HG03457 (cell line): ENCODE measurements at regions not wholly inside any gene's neighbourhood (a gene's known extent, or its start where the extent isn't known, plus 50 kb on each side); places are given as distances from the start of the nearest gene placed in this dataset.

Source experiments
- ATAC-seq: cut with Tn5 transposase; IDR thresholded peaks from one replicate; pipeline ENCODE4 v1.9.1; 2021; ENCODE audit warnings: moderate number of reproducible peaks; ENCODE audit not compliant: unreplicated experiment

DNA sequence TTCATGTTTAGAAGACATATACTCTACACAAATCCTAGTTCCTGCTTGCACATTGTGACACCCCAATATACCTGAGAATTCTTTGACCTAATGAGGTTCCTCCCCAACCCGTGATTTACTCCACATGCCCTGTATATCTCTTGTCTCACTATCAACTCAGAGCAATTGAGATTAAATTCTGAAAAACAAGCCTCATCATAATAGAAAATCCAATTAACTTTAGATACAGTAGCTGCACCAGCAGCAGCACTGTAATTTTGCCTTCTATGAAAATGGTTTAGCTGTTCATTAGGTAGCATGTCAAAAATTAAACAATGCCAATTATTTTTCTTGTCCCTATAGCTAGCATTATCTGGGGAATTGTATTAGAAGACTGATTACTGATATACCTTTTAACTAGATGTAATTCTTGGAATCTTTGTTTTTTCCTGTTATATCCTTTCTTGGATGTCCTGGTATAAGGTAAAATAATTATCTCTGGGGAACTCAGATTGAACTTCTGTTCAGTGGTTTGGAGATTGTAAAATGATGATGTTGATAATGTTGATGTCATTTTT, 218.9 kb upstream of the TANK start:
- no peak for ATAC-seq

DNA sequence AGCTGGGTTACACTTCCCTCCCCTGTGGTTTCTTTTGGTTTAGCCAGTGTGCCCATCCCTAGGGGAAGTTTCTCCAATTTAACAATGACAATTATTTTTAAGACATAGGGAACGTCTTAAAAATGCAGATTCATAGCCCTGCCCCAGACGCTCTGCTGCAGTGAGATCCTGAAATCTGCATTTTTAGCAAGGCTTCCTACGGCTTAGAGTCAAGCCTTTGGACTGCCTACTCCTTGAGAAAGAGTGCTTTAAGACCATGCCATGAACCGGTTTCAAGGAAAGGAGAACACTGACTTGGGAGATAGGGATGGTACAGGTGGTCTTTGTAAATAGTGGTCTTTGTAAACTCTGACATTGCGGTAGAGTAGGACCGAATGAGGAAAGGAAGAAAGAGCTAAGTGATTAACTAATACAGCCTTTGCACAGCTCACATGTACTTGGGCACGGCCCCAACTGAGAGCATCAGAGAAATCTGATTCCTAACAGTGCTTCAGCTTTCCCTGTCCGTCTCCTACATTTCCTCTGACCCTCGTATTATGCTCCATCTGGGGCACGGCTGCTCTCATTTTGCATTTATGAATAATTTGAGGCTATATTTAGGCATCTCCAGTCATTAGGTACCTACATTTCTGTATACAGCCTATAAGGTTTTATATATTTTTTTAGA, 217.6 kb upstream of the TANK start:
- ATAC-seq, result no peak

- no peak for ATAC-seq
These were observed 216.8 kb upstream of the TANK start for GRCh38 chr2:160943414-160943813.

DNA sequence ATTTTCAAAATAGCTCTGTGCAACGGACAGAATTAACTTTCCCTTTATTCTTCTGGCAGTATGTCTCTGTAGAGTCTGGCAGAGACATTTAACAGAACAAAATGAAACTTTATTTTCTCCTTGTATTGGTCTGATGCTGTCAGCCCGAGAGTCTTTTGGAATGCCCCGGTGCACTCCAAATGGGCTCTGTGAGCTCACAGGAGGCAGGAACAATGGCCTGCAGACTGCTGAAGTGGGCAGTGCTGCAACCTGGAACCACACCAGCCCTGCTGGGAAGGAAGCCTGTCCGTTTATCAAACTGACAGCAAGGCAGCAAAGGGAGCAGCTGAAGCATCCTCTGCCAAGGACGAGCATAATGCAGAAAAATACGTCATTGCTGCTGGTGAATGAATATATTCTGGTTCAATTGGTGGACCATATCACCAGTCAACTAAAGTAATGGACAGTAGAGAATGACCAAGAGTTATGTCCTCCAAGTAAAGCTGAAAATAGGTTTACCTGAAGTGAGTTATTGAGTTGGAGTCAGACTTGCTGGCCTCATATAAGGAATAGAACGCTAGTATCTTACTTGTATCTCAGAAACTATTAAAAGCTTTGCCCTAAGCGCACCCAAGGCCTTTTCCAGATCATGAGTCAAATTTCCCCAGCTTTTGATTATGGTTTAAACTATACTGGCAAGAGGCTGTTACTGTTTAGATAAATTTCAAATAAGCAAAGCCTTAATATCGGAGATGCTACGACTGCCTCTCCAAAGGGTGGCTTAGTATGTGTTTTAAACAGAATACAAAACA, 207.6 kb upstream of the TANK start:
- ATAC-seq, result no peak

GRCh38 chr2:160955578-160955977, 204.7 kb upstream of the TANK start:
- no peak for ATAC-seq

DNA sequence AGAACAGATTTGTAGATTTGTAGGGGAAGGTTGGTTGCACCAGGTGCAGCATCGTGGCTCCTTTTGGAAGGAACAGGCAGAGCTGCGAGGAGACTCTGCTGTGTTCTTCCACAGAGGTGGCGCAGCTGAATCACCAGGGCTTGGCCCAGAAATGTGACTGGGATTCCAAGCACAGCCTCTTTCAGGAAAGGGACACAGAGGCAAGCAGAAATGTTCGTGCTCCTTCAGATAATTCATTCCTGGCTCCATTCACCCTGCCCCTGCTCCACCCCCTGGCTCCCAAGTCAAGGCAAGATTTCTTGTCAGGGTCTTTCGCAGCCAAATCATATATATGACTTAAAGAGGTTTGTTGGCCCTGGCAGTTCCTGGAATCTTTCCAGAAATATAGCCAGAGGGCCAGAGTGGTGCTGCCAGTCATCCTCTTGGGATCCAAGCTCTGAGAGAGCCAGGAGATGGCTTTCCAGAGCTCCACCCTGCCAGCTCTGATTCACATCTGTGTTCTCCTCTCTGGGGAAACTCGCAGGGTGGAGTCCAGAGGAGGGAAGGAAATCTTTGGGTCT, 203.9 kb upstream of the TANK start:
- ATAC-seq, result no peak

GRCh38 chr2:160963957-160964356, 196.3 kb upstream of the TANK start:
- ATAC-seq, result no peak

DNA sequence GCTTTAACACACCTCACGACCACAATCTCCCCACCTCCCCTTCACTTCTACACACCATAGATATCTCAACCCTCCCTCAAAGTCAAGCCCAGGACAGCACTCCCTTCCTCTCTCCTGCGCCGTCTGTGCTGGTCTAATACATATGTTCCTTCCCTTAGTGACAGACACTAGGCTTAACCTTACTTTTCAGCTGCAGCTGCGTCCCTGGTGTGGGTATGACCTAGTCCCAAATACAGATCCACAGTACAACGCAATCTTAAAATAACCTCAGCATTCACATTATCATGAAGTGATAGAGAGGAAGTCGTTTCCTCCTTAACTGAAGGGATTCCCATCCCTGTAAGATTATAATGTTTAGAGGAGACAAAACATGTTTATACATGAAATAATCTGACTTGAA, 192.7 kb upstream of the TANK start:
- no peak for ATAC-seq

DNA sequence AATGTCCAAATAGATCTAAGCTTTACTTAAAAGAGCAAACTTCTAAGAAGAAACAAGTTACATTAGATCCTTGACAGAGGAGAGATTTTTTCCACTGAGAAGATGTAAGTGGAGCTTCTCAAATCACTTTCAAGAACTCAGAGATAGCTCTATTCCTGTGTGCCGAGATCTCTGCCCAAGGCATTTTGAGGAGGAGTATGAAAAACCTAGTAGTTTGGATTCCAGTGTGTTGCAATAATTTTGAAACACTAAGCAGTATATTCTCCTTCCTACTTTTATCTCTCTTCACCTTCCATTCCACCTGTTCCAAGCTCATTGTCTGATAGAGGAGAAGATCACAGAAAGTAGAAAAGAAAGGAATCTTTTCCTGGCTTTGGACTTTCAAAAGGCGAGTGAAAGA, 192.0 kb upstream of the TANK start:
- no peak for ATAC-seq

GRCh38 chr2:160970052-160970965, 189.9 kb upstream of the TANK start:
- ATAC-seq, result no peak

- ATAC-seq, result no peak
These were observed 186.2 kb upstream of the TANK start for GRCh38 chr2:160973991-160974390.

DNA sequence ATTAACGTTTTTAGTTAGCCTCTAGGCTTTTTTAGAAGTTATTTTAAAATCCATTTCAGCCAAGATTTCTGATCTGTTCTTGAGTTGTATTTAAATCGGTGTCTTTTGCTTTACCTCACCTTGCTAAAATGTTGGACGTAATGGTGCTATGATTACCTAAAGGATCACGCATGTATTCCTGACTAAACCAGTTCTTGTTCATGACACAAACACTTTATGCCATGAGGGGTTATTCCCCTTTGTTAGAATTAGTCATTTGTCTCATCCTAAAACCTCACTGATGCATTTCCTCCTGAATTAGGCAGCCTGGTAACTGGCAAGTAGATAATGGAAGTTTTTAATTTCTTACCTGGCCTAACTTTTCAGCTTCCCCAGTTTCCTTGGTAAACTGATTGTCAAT, 185.4 kb upstream of the TANK start:
- ATAC-seq, result no peak

GRCh38 chr2:160976797-160977196, 183.4 kb upstream of the TANK start:
- ATAC-seq, result no peak

- no peak for ATAC-seq
These were observed 182.9 kb upstream of the TANK start for GRCh38 chr2:160977376-160977775.

DNA sequence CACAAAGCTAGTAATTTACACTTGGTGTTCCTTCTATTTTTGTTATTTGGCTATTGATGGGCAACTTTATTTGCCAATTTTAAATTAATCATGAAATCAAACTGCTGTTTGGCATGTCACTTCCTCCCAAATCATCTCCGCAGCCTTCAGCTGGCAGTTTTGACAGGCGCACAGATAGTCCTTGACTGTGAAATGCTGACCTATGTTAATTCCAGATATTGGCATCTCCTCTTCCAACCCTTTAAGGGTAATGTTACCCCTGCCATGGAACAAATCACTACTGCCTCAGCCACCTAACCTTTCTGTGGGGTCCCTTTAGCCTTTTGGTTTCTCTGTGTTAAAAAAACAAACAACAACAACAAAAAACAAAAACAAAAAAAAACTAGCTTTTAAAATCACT, 182.4 kb upstream of the TANK start:
- no peak for ATAC-seq

DNA sequence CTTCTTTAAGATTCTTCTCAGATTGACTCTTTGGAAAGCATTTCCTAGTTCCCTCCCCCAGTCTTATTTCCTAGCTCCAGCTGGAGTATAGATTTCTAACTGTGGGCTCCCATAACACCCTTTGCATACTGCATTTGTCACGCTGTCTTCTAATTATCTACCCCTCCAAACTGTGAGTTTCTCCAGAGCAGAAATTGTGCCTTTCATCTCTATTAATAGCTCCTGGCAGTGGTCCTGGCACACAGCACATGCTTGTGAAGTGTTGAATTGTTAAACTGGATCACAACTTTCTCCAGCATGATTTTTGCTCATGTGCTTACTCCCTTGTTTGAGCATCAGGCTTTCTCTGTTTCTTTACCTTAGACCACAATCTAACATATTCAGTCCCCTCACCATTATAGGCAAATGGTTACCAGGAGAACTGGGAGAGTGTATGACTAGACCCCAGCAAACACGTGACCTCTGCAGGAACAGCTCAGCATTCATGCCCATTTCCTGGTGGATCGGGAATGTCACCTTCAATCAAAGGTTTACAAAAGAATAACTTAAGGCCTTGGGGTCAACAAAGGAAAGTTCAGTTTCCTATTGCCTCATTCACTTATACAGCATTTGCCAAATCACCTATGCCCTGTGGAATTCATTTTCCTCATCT, 175.7 kb upstream of the TANK start:
- ATAC-seq, result no peak

GRCh38 chr2:160989778-160990177, 170.4 kb upstream of the TANK start:
- no peak for ATAC-seq

GRCh38 chr2:160993654-160994061, 166.6 kb upstream of the TANK start:
- no peak for ATAC-seq

GRCh38 chr2:160994141-160995002, 165.9 kb upstream of the TANK start:
- ATAC-seq, result peak; percentile 83
